ENCODE measurements at regions not wholly inside any gene's neighbourhood (a gene's known extent, or its start where the extent isn't known, plus 50 kb on each side); places are given as distances from the start of the nearest gene placed in this dataset.

DNA sequence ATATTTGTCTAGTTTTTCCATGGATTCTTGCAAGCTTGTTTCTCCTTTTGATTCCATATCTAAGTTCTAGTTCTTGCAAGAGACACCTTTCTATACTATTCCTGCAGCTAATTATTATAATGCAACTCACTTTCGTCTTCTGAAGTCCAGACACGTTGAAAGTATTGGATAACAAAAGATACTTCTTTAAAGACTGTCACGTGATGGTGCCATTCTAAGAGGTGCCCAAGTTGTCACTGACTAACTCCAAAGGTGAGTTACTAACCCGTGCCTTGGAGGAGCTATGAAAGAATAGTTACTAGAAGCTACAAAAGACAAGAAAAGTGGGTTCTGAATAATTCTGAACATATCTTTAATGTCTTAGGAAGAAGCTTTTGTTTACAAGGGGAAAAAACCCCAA lies 322.6 kb downstream of the HDGFL1 start:
- no peak for ATAC-seq
- intact Hi-C loops (cut with DNase I), result loop anchor here in 1 of 2 donors (10.0 kb wide), 1 partner anchor 567 kb away; no protein-coding TSS in a partner anchor
- Histone ChIP-seq H3K27ac (no peak overlapping the region), H3K27me3 (no peaks in the 10 kb centered on the region), H3K4me3 (no peak overlapping the region), H3K4me1 (no peaks in the 10 kb centered on the region), H3K36me3 (no peaks in the 10 kb centered on the region), H3K9me3 (no peaks in the 10 kb centered on the region)
- WGBS (ENCODE audit: insufficient coverage, low coverage, low lambda C conversion rate, missing lambda C conversion rate), result 74% methylated on average over 4 of the region's 4 CpGs
- no peak for TF ChIP-seq POLR2A (IDR thresholded peaks at IDR 0.05)
- TF ChIP-seq, protein P1, sequence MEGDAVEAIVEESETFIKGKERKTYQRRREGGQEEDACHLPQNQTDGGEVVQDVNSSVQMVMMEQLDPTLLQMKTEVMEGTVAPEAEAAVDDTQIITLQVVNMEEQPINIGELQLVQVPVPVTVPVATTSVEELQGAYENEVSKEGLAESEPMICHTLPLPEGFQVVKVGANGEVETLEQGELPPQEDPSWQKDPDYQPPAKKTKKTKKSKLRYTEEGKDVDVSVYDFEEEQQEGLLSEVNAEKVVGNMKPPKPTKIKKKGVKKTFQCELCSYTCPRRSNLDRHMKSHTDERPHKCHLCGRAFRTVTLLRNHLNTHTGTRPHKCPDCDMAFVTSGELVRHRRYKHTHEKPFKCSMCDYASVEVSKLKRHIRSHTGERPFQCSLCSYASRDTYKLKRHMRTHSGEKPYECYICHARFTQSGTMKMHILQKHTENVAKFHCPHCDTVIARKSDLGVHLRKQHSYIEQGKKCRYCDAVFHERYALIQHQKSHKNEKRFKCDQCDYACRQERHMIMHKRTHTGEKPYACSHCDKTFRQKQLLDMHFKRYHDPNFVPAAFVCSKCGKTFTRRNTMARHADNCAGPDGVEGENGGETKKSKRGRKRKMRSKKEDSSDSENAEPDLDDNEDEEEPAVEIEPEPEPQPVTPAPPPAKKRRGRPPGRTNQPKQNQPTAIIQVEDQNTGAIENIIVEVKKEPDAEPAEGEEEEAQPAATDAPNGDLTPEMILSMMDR (IDR thresholded peaks at IDR 0.05), result no peak
- no peak for DNase-seq

DNA sequence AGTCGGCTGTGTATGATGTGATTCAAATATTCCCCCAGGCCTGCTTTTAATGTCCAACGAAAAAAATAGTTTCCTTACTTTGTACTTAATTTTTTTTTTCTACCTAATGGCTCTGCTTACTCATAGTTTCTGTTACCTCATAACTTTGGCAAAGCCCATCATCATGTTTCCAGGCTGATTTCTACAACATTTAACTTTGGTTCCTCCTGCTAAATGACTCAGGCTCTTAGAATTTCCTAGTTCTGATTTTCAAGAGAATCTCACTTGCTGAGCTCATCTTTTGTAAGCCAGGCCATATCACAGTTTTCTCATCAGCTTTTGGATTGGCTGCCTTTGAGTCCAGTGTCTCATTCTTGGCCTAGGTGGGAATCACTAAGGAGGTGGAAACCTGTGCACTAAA lies 323.1 kb downstream of the HDGFL1 start:
- WGBS (ENCODE audit: insufficient coverage, low coverage, low lambda C conversion rate, missing lambda C conversion rate), result 48% methylated on average over 2 of the region's 2 CpGs
- H3K4me1 ChIP-seq, result no peaks in the 10 kb centered on the region
- H3K27ac ChIP-seq, result no peak overlapping the region
- no peaks in the 10 kb centered on the region for H3K9me3 ChIP-seq
- H3K27me3 ChIP-seq, result no peaks in the 10 kb centered on the region
- intact Hi-C loops (cut with DNase I), result loop anchor here in 1 of 2 donors (10.0 kb wide), 1 partner anchor 568 kb away; no protein-coding TSS in a partner anchor
- H3K36me3 ChIP-seq, result no peaks in the 10 kb centered on the region
- no peak overlapping the region for H3K4me3 ChIP-seq
- ATAC-seq, result peak in 1 of 4 donors; percentile 36
- no peak for DNase-seq
- TF ChIP-seq POLR2A (IDR thresholded peaks at IDR 0.05), result no peak

GRCh38 chr6:22896696-22897095 lies 327.3 kb downstream of the HDGFL1 start:
- ATAC-seq (no peak), DNase-seq (no peak)
- Histone ChIP-seq H3K27ac (no peak overlapping the region), H3K9me3 (no peaks in the 10 kb centered on the region), H3K4me3 (no peak overlapping the region), H3K36me3 (no peaks in the 10 kb centered on the region), H3K4me1 (no peaks in the 10 kb centered on the region), H3K27me3 (no peaks in the 10 kb centered on the region)
- intact Hi-C loops (cut with DNase I), result loop anchor here in 1 of 2 donors (10.0 kb wide), 1 partner anchor 572 kb away; no protein-coding TSS in a partner anchor
- TF ChIP-seq POLR2A (IDR thresholded peaks at IDR 0.05), result no peak
- TF ChIP-seq, protein P1 (IDR thresholded peaks at IDR 0.05), result no peak
- WGBS (ENCODE audit: insufficient coverage, low coverage, low lambda C conversion rate, missing lambda C conversion rate), result 15% methylated on average over 2 of the region's 3 CpGs

- Histone ChIP-seq H3K9me3 (no peaks in the 10 kb centered on the region), H3K4me3 (no peak overlapping the region), H3K27ac (no peak overlapping the region), H3K27me3 (no peaks in the 10 kb centered on the region), H3K36me3 (no peaks in the 10 kb centered on the region), H3K4me1 (no peaks in the 10 kb centered on the region)
- TF ChIP-seq POLR2A (IDR thresholded peaks at IDR 0.05), result no peak
- TF ChIP-seq, protein P1 (IDR thresholded peaks at IDR 0.05), result no peak
- intact Hi-C loops (cut with DNase I), result loop anchor here in 1 of 2 donors (10.0 kb wide), 1 partner anchor 575 kb away; no protein-coding TSS in a partner anchor
- peak in 1 of 4 donors; percentile 33 for ATAC-seq
- no peak for DNase-seq
- 25% methylated on average over 1 of the region's 1 CpG for WGBS (ENCODE audit: insufficient coverage, low coverage, low lambda C conversion rate, missing lambda C conversion rate)
These were observed 330.1 kb downstream of the HDGFL1 start for GRCh38 chr6:22899426-22899825.

DNA sequence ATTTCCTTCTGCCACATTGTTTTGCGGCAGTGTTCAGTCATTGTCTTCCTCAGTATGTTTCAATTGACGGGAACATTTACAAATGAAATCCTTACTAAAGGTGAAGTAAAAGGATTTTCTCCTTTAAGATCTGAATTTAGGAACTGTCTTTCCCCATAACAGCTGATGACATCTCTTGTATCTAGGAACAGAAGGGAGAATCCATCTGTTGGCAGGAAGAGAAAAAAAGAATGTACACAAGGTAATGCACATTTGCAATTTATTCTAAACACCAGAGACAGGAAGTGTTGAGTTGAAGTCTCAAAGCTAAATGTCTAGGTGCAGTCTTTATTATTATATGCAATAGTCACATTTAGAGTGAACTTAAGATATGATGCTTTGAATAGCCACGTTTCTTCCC lies 334.5 kb downstream of the HDGFL1 start:
- TF ChIP-seq, protein P1 (IDR thresholded peaks at IDR 0.05), result no peak
- TF ChIP-seq POLR2A (IDR thresholded peaks at IDR 0.05), result no peak
- intact Hi-C loops (cut with DNase I), result no loop called here
- Histone ChIP-seq H3K36me3 (no peaks in the 10 kb centered on the region), H3K27ac (no peak overlapping the region), H3K27me3 (no peaks in the 10 kb centered on the region), H3K4me1 (no peaks in the 10 kb centered on the region), H3K9me3 (no peaks in the 10 kb centered on the region), H3K4me3 (no peak overlapping the region)
- WGBS (ENCODE audit: insufficient coverage, low coverage, low lambda C conversion rate, missing lambda C conversion rate), result 66% methylated on average over 3 of the region's 3 CpGs
- DNase-seq (no peak), ATAC-seq (no peak)

Measured in right lobe of liver (tissue), 6 donors.